Stimulated activated CD8-positive, alpha-beta memory T cell treated with anti-CD3 and anti-CD28 coated beads, Interleukin-12 subunit alpha, Interleukin-12 subunit beta, amount 100 ng/mL, for 24 hours (primary cell): ENCODE measurements at regions not wholly inside any gene's neighbourhood (a gene's known extent, or its start where the extent isn't known, plus 50 kb on each side); places are given as distances from the start of the nearest gene placed in this dataset.
"Not testable (repeated sequence)": the region's sequence is repeated elsewhere in the genome, so short reads cannot be mapped to it uniquely, and the experiment has no call there.

Source experiments
- DNase-seq: peaks from one replicate; pipeline ENCODE4 v3.0.0-alpha.2; 2020; ENCODE audit errors: extremely low read depth

GRCh38 chr2:4135765-4136164, 432.4 kb downstream of the DCDC2C start:
- DNase-seq = no peak

- DNase-seq = no peak
These were observed 435.9 kb downstream of the DCDC2C start for GRCh38 chr2:4139316-4139715.

DNA sequence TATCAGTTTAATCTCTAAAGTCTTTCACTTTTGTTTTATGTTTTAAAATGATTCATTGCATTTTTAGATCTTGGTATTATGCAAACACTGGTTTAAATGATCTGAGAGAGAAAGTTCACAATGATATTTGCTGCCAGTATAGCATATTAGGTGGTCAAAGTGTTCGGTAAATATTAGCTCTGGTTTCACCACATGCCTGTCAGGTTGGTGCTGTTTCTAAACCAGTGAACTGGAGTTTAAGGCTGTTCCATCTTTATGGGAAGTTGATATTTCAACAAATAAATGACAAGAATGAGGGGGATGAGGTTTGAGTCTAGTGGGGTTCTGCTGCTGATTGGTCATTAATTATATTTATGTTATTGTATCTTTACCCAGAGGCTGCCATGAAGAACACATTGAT, 436.4 kb downstream of the DCDC2C start:
- DNase-seq = no peak

GRCh38 chr2:4140281-4140970, 437.1 kb downstream of the DCDC2C start:
- no peak for DNase-seq

DNA sequence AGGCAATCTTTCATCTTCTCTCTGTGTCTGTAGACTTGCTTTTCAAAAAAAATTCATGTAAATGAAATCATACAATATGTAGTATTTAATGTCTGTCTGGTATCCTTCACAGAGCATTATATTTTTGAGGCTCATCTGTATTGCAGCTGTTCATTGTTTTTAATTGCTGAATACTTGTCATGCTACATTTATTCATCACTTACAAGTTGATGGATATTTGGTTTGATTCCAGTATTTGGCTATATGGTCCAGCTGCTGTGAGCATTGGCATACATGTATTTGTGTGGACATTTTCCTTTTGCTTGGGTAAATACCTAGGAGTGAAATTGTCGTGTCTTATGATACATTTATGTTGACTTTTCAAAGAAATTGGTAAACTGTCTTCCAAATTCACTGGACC, 441.4 kb downstream of the DCDC2C start:
- no peak for DNase-seq

DNA sequence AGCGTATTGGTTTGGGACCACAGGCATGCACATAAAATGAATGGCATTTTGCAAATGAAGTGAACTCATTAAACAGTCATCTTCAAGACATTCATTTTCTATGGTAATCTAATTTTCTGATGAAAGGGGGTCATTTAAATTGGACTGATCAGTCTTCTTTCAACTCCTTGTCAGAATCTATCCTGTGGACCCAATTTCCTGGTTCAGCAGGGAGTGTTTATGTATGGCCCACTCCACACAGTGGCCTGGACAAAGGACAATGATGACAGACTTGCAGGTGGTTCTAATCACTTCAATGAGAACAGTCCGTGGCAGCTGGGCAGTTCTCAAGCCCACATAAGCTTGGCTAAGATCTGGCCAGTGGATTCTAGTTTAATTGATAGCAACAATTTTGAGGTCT, 448.1 kb downstream of the DCDC2C start:
- no peak for DNase-seq

- no peak for DNase-seq
These were observed 448.7 kb downstream of the DCDC2C start for GRCh38 chr2:4152051-4152450.

DNA sequence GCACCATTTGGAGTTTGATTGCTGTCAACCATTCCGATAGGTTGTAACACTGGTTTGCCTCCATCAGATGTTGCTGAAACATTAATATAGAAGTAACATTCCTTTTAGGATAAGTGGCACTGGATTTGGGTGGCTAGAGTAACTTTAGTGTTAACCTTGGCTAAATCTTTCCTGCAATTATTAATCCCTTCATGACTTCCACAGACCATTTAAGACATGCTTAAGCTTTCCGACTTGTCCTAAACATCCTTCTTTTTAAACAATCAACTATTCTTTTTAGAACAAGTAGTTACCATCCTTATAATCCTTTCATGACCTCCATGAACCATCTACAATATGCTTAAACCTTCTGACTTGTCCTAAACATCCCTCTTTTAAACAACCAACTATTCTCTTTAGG, 465.5 kb downstream of the DCDC2C start:
- no peak for DNase-seq

DNA sequence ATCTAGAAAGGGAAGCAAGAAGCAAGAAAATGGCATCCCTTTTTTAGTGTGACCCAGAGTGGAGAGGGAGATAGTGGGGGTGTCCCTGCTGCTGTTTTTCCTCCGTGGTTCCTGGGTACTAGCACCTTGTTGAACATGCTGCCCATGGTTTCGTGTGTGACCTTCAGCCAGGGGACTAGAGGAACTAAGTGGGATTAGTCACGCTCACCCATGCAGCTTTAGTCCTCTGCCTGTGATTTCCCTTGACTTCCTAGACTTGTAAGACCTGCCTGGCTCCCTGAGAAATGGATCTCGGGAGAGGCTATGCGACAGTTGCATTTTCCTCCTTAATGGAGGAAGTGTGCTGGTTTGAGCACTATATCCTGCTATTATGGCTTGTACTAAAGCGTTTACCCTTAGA, 471.4 kb downstream of the DCDC2C start:
- DNase-seq = no peak

DNA sequence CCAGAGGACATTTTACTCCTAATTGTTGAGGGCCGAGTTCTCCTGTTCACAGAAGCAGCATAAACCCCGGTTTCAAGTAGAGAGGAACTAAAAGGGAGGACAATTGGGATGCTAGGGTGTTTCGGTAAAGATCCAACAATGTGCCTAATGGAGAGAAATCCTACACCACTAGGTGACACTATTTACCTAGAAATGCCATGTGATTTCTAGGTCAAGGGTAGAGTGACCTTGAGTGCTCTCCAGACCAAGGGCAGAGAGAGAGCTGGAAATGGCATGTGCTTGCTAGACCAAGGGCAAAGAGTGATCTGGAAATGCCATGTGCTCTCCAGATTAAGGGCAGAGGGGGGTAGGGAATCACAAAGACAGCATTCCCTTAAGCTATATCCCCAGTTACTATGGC, 472.0 kb downstream of the DCDC2C start:
- no peak for DNase-seq

- DNase-seq = no peak
These were observed 477.3 kb downstream of the DCDC2C start for GRCh38 chr2:4180631-4181030.

GRCh38 chr2:4181062-4181461, 477.7 kb downstream of the DCDC2C start:
- no peak for DNase-seq

GRCh38 chr2:4188561-4188960, 485.2 kb downstream of the DCDC2C start:
- no peak for DNase-seq

GRCh38 chr2:4190548-4190947, 487.2 kb downstream of the DCDC2C start:
- no peak for DNase-seq

DNA sequence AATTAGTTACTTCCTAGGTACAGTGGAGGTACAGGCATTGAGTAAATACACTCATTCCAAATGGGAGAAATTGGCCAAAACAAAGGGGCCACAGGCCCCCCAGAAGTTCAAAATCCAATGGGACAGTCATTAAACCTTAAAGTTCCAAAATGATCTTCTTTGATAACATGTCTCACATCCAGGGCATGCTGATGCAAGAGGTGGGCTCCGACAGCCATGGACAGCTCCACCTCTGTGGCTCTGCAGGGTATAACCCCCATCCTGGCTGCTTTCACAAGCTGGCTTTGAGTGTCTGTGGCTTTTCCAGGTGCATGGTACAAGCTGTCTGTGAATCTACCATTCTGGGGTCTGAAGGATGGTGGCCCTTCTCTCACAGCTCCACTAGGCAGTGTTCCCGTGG, 488.7 kb downstream of the DCDC2C start:
- no peak for DNase-seq

DNA sequence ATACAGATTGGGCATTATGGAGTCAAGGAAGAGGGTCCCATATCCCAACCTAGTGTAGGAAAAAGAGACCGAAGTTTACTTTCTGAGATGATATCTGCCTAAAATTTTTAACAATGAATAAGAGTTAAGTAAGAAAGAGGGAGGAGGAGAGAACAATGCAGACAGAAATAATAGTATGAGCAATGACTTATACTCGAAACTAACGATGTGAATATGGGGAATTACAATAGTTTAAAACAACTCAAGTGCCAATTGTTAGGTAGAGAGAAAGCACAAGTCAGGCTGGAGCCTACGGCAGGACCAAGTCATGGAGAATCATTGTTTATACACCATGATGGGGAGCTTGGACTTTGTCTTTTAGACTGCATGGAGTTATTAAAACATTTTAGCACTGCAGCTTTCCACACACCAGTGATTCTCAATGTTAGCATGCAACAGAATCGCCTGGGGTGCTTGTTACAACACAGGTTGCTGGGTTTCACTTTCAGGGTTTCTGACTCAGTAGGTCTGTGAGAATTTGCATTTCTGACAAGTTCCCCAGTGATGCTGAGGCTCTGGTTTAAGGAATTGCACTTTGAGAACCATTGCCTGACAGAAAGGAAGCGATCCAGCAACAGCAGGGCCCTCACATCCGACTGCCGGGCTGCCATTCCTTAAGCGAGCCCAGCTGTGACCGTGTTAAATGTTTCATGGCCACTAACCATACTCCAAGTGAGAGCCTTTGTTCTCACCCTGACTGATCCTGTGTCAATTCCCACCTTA, 511.2 kb downstream of the DCDC2C start:
- no peak for DNase-seq

GRCh38 chr2:4217737-4218136, 514.4 kb downstream of the DCDC2C start:
- no peak for DNase-seq

DNA sequence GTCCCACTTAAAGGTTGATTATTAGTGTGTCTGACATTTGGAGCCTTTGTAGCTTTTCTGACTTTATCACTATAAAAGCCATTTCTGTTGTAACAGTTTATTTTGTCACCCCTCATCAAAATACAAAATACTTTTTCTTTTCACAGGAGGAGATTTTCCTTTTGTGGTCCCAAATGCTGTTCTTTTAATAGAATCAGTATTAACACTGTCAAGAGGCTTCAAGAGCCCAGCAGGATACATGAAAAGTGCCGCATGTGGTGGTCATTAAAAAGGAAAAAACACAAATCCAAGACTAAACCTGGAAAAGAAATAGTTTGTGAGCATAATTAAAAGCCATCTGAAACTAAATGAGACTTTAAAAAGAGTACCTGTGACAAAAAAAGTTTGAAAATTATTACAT, 515.7 kb downstream of the DCDC2C start:
- DNase-seq = no peak

DNA sequence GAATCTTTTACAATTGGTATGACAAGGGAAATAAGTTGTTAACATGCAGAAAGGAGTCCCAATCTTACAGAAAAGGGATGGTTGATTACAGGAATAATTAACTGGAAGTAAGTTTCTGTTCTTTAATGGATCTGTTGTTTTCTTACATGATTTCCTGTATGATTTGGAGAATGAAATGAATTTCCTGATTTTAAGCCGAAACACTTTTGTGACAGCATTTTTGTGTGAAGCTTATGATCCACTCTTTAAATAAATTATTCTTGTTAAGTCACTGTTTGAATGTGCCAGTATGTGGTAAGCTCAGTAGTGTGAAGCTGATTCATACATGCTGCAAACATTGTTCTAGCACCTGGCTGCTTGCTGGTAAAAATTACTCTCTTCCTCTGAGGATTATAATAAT, 516.2 kb downstream of the DCDC2C start:
- no peak for DNase-seq

DNA sequence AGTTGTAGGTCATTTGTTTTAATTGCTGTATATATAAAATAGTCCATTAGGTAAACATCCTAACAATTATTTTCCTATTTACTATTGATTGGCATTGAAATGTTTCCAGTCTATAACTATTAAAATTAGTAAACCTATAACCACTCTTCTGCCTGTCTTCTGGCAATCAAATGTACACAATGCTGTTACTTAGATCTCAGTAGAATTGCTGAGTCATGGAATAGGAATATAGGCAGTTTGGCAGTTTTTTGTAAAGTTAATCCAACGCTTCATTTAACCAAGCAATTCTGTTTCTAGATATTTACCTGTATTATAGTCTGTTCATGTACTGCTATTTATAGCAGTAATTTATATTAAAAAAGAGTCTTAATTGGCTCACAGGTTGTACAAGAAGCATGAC, 518.1 kb downstream of the DCDC2C start:
- no peak for DNase-seq

- DNase-seq = no peak
These were observed 518.5 kb downstream of the DCDC2C start for GRCh38 chr2:4221845-4222244.

DNA sequence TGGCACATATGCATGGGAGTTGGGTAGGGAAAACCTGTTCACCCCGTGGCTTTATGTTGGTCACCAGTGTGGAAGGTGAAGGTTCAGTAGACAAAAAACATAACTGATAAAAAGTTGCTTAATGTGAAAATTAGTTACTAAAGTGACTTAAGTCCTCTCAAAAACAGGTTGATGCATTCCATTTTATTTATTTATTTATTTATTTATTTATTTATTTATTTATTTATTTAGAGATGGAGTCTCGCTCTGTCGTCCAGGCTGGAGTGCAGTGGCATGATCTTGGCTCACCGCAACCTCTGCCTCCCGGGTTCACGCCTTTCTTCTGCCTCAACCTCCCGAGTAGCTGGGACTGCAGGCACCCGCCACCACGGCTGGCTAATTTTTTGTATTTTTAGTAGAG, 541.0 kb downstream of the DCDC2C start:
- DNase-seq = not testable (repeated sequence)

DNA sequence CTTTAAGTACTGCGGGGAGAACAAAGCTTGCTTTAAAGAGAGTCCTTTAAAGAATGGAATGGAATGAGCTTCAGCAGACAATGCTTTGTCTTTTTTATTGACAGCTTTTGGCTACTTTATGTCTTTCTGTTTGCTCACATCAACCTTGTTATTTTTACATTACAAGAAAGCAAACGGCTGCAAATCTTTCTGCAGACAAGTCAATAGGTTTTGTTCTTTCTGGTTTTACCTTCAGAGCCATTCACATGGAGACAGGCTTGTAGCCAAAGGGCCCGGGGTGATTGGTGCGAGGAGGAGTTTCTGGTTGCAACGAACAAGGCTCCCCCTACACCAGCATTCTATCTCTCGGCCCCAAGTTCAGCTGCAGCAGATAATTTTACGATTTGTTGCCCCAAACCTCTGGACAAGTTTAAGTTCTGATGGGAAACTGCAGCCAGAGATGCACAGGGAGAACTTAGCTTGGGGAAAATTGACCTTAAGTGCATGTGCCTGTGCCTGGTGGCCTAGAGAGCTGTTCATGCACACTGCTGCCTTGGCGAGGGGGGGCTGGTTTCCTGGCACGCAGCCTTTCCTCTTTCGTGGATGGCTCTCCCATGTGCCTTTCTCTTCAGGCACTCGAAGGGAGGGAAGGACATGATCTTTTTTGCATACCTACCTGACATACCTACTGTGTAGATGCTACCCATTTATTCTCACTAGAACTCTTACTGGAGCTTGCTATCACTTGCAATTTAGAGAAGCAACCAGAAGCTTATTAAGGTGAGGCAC, 543.2 kb downstream of the DCDC2C start:
- DNase-seq = no peak
